ENCODE measurements at regions not wholly inside any gene's neighbourhood (a gene's known extent, or its start where the extent isn't known, plus 50 kb on each side); places are given as distances from the start of the nearest gene placed in this dataset.

GRCh38 chr6:1482381-1483166 lies 93.2 kb downstream of the FOXF2 start:
- DNase-seq (ENCODE audit: low read depth in 3 of 3) = no peak

- no peak for DNase-seq (ENCODE audit: low read depth in 3 of 3)
These were observed 96.3 kb downstream of the FOXF2 start for GRCh38 chr6:1485678-1486077.

- no peak for DNase-seq (ENCODE audit: low read depth in 3 of 3)
These were observed 97.0 kb downstream of the FOXF2 start for GRCh38 chr6:1486387-1486786.

GRCh38 chr6:1487239-1487638 lies 97.9 kb downstream of the FOXF2 start:
- DNase-seq (ENCODE audit: low read depth in 3 of 3) = no peak

GRCh38 chr6:1491025-1491424 lies 101.6 kb downstream of the FOXF2 start:
- no peak for DNase-seq (ENCODE audit: low read depth in 3 of 3)

DNA sequence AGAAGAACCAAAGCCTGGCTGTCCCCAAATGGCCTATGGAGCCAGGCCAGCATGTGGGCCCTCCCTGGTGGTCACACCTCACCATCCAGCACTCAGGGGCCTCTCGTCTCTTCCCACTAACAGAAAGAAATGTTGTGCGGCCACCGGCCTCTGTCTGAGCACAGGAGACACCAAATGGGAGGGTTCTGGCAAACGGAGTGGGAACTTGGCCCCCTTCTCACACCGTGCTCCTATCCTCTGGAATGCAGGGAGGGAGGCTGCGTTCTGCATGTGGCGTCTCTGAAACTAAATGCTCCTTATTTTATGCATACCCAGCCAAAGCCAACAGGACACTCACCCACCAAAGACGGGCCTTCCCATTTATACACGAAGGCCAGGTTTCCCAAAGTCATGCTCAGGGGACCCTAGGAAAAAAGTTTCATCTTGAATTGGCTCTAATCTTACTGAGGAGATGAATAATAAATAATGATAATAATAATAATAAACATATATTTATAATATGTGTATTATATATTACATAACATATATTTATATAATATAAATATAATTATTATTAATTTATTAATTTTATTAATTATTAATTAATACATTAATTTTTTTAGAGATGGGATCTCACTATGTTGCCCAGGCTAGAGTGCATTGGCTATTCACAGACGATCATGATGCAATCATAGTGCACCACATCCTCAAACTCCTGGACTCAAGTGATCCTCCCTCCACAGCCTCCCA lies 102.4 kb downstream of the FOXF2 start:
- DNase-seq (ENCODE audit: low read depth in 3 of 3) = no peak

DNA sequence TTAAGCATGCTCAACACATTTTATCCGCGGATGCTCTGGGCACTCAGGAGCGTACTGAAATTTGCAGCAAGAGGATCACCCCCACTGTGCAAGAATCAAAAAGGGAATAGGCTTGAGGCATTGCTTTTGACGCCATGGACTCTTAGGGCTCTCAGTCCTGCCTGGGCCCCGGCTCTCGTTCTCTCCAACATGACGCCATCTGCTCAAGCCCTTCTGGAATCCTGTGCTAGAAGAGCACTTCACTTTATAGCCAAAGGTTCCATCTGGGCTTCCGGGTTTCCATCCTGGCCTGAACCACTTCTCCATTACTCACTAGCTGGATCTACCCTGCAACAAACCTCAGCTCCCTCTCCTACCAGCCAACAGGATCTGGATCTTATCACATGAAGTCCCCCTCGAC lies 105.3 kb downstream of the FOXF2 start:
- DNase-seq (ENCODE audit: low read depth in 3 of 3) = no peak

DNA sequence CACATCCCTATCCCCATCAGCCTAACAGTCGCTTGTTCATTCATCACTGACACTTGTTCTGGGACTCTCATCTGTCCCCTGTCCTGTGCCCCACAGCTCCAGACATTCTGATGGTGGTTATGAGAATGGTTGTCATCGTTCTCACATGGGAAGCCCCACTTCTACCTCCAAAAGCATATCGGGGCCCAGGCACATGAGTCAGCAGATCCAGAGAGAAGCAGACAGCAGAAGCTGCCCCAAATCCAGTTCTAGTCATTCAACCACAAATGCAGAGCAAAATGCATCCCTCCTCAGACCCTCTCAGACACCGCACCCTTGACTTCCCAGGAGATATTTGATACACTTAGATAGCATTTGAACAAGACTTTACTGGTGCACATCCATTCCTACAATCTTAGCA lies 106.0 kb downstream of the FOXF2 start:
- DNase-seq (ENCODE audit: low read depth in 3 of 3) = no peak

DNA sequence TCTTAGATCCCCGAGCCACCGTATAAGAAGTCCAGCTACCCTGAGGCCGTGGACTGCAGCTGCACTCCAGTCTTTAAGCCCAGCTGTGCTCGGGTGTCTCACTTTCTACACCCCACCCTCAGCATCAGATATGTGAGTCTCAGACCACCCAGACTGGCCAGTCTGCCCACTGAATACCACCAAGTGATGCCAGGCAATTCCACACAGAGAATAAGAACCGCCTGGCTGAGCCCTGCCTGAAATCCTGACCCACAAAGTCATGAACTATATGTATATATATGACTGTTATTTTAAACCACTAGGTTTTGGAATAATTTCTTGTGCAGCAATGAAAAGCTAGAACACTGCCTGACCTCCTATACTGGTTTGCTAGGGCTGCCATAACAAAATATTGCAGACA lies 106.7 kb downstream of the FOXF2 start:
- DNase-seq (ENCODE audit: low read depth in 3 of 3) = no peak

GRCh38 chr6:1496836-1497760 lies 107.7 kb downstream of the FOXF2 start:
- DNase-seq (ENCODE audit: low read depth in 3 of 3) = no peak

DNA sequence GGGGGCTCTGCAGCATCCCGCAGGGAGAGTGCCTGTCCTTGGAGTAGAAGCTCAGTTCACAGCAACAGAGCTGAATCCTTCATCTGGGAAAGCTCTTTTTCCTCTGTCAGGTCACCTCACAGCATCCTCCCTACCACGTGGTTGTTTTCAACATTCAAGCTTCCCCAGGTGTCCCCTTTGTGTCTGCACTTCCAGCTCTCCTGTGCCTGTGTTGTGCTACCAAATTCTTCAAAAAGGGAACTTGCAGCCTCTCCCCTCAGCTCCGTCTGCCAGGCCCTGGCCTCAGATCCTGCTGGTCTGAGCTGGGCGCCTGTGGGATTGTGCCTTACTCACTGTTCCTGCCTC lies 108.4 kb downstream of the FOXF2 start:
- no peak for DNase-seq (ENCODE audit: low read depth in 3 of 3)

DNA sequence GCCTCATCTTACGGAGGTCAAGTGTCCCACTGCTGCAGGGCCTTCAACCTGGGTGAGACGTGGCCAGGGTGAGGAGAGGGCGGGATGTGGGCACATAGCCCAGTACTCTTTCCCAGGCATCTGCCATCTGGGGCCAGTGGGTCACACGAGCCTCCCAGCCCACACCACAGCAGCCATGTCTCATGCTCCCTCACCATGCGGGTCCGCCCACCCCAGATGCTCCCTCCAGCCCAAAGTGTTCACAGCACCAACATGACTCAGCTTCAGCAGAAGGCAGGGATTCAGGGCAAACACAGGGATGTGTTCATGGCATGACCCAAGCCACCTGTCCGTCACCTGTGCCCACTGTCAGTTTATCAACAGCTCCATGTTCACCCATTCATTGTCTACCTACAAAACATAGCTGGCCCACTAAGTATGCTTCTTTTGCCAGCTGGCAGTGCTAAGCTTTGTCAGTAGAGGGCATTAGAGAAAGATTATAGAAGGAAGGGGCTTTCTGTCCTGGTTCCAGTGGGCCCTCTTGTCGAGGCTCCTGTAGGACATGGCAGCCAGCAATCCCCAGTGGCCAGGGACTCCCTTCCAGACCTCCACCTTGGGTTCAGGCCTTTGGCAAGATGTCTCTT lies 109.2 kb downstream of the FOXF2 start:
- no peak for DNase-seq (ENCODE audit: low read depth in 3 of 3)

DNA sequence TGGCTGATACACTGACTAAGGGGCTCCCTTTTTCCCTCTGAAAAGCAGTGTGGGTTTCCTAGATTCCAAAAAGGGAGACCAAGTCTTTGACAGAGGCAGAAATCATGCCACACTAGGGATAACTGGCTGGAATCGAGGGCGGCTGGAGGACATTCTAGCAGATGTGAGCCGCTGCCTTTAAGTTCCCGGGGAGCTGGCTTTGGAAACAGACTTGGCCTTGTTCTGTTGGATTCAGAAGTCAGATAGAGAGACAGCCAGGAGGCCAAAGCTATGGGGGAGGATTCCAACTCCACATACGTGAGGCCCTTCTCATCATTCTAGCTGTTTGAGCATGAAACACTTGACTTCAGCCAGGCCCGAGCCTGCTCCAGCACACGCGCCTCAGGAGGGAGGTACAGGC lies 109.9 kb upstream of the FOXC1 start:
- no peak for DNase-seq (ENCODE audit: low read depth in 3 of 3)

- DNase-seq (ENCODE audit: low read depth in 3 of 3) = no peak
These were observed 108.8 kb upstream of the FOXC1 start for GRCh38 chr6:1500913-1501312.

DNA sequence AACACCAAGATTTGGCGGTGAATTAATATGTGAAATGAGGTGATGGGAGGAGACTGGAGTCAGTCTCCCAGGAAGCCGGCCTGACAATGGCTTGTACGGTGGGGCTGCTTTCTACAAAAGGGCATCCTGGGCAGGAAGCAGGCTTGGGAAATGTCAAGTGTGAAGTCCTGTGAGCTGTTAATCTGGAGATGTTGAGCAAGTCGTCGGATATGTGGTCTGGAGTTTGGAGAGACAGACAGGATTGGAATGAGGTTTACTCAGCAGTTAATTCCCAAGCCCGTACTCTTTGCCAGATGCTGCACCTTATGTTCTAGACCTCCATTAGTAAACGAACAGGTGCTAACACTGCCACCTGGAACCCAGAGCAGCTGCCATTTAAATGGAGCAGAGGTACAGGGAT lies 107.7 kb upstream of the FOXC1 start:
- DNase-seq (ENCODE audit: low read depth in 3 of 3) = no peak

DNA sequence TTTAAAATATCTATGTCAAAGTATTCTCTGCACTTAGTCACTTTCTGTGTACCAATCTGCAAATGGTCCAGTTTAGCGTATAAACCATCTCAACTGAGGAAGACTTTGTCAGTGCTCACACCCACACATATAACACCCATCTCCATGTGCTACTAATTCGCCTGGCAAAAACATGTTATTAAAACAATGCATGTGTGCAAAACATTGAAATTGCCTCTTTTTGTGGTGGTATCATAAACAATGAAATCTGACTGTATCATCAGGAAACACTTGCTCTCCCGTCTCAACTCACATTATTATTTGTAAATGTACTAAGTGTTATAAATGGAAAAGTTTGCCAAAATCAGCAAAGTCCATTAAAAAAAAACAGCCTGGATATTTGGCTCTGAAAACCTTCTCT lies 105.9 kb upstream of the FOXC1 start:
- no peak for DNase-seq (ENCODE audit: low read depth in 3 of 3)

DNA sequence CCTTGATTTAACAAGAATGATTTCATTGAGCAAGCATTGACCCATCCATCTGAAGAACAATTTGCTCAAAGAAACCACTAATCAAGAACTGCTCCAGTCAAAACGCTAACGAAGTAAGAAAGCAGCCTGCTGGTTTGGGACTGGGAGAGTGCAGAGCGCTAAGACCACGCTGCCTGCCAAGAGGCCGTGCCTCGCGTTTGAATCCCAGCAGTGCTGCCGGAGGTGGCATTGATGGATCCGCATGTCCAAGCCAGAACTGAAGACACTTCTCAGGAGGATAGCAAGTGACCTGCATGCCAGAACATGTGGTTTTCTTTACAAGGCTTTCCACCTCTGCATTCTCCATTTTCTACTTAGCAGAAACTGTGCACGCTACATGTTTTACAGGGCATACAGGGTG lies 105.2 kb upstream of the FOXC1 start:
- DNase-seq (ENCODE audit: low read depth in 3 of 3) = no peak

DNA sequence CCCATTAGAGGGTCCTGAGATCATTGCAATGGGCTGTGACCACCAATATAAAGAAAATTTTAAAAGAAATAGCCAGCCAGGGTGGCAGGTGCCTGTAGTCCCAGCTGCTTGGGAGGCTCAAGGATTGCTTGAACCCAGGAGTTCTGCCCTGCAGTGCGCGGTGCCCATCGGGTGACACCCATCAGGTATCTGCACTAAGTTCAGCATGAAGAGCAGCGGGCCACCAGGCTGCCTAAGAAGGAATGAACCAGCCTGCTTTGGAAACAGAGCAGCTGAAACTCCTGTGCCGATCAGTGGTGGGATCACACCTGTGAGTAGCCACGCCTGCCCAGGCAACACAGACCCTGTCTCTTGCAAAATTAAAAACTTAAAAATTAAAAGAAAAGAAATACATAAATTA lies 102.5 kb upstream of the FOXC1 start:
- no peak for DNase-seq (ENCODE audit: low read depth in 3 of 3)

- no peak for DNase-seq (ENCODE audit: low read depth in 3 of 3)
These were observed 100.5 kb upstream of the FOXC1 start for GRCh38 chr6:1509241-1509640.

DNA sequence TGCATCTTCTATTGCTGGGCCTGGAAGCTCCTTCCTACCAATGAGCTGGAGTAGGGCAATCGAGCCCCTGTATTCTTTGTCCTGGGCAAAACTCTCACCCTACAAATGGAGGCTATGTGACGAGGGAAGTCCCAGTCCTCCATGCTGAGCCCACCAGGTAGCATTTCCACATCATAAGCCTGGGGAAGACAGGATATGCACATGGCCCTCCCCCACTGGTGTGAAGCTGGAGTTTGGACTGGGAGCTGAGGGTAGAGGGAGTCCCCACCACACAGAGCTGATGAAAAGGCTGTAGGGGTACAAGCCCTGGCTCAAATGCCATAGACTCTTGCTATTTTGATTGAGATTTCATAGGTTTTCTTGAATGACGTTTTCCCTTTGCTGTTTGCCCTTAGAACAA lies 99.5 kb upstream of the FOXC1 start:
- DNase-seq (ENCODE audit: low read depth in 3 of 3) = no peak

GRCh38 chr6:1513215-1513780 lies 96.4 kb upstream of the FOXC1 start:
- no peak for DNase-seq (ENCODE audit: low read depth in 3 of 3)

GRCh38 chr6:1514078-1514477 lies 95.6 kb upstream of the FOXC1 start:
- no peak for DNase-seq (ENCODE audit: low read depth in 3 of 3)
